ENCODE measurements at regions not wholly inside any gene's neighbourhood (a gene's known extent, or its start where the extent isn't known, plus 50 kb on each side); places are given as distances from the start of the nearest gene placed in this dataset.

DNA sequence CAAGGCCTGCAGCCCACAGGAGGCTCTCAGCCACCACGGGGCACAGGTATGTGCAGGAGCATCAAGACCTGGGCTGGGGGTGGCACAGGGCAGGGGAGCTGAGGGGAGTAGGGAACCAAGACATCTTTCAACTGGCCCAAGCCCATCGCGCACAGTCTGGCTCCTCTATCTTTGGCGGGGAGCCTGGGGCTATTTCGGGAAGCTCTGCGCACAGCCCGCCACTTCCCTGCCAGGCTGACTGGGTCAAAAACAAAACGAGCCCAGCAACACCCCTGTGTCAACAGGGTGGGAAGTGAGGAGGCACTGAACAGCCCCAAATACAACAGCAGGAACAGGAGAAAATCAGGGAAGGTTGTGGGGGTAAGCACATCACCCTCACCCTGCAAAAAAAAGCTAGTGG is 83.9 kb downstream of the ARL6IP4 start:
- DNase-seq (no peak), ATAC-seq (ENCODE audit: low FRiP score in 2 of 2) (no peak)
- peak overlapping the region in 3 of 4 donors; percentile 27 to 49 (median 27) for H3K27ac ChIP-seq

GRCh38 chr12:123063535-123063934 is 83.1 kb downstream of the ARL6IP4 start:
- WGBS, 2 donors: 49 to 70% methylated on average over 2 of the region's 2 CpGs
- no peaks in the 10 kb centered on the region for H3K36me3 ChIP-seq
- H3K9me3 ChIP-seq: no peaks in the 10 kb centered on the region
- peak overlapping the region; percentile 33 to 73 (median 60) for H3K27ac ChIP-seq
- peaks cover 67 to 84% (median 73%) of the 10 kb centered on the region in 4 donors for H3K4me1 ChIP-seq
- ATAC-seq (ENCODE audit: low FRiP score in 2 of 2) (no peak), DNase-seq (no peak)
- TF ChIP-seq POLR2AphosphoS5 (IDR thresholded peaks at IDR 0.05) (no peak), CTCF (IDR thresholded peaks at IDR 0.05) (no peak), POLR2A (IDR thresholded peaks at IDR 0.05) (no peak), EP300 (IDR thresholded peaks at IDR 0.05) (no peak)
- no peak overlapping the region for H3K4me3 ChIP-seq
- H3K27me3 ChIP-seq: no peaks in the 10 kb centered on the region

More for the DNA sequence above, 83.9 kb downstream of the ARL6IP4 start:
- WGBS, 2 donors: 14 to 46% methylated on average over 1 to 8 of the region's 8 CpGs
- Histone ChIP-seq H3K4me3 (no peak overlapping the region), H3K27me3 (no peaks in the 10 kb centered on the region), H3K4me1 (peaks cover 59 to 77% (median 65%) of the 10 kb centered on the region in 4 donors), H3K9me3 (no peaks in the 10 kb centered on the region), H3K36me3 (no peaks in the 10 kb centered on the region)
- TF ChIP-seq POLR2A (IDR thresholded peaks at IDR 0.05) (no peak), CTCF (IDR thresholded peaks at IDR 0.05) (no peak), POLR2AphosphoS5 (IDR thresholded peaks at IDR 0.05) (no peak), EP300 (IDR thresholded peaks at IDR 0.05) (no peak)

DNA sequence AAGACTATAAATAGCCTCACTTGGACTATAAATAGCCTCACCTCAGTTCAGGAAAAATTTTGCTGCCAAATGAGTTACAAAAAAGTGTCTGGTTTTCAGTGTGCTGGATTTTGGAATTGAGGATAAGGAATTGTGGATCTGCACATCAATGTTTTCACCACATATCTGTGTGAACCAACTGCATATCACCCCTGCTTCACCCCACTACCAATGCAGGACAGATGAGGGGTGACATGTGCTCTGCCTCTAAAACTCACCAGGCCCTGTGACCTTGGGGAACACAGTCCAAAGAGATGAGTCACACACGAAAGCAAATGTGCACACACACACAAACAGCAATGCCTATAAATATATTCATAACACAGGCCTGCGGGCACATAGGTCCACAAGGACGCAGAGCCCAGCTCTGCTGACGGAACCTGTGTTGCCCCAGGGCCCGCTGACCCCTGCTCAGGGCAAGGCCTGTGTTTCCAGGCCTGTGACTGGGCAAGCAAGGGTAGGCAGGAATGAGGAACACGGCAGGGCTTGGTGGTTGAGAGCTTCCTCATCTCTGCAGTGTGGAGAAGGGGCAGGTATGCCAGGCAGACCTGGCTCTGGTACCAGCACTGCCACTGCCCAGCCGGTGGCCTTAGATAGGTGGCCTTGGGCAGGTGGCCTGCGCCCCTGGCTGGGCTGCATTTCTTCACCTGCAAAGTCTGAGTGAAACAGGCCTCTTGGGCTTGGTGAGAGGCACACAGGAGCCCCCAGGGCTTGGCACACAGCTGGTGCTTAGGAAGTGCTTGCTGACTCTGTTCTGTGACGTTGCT is 82.4 kb downstream of the ARL6IP4 start:
- no peaks in the 10 kb centered on the region for H3K36me3 ChIP-seq
- H3K27me3 ChIP-seq: no peaks in the 10 kb centered on the region
- H3K4me1 ChIP-seq: peaks cover 73 to 91% (median 78%) of the 10 kb centered on the region in 4 donors
- DNase-seq: peak; percentile 73 to 80
- no peak overlapping the region for H3K4me3 ChIP-seq
- TF ChIP-seq CTCF (IDR thresholded peaks at IDR 0.05) (no peak), POLR2A (IDR thresholded peaks at IDR 0.05) (peak in 1 of 4 donors; percentile 21)
- peak overlapping the region; percentile 33 to 73 (median 60) for H3K27ac ChIP-seq
- peak; percentile 48 to 71 for ATAC-seq (ENCODE audit: low FRiP score in 2 of 2)
- WGBS, 2 donors: 36 to 42% methylated on average over 6 to 9 of the region's 9 CpGs
- no peaks in the 10 kb centered on the region for H3K9me3 ChIP-seq

GRCh38 chr12:123061441-123062205 is 81.1 kb downstream of the ARL6IP4 start:
- Histone ChIP-seq H3K36me3 (no peaks in the 10 kb centered on the region), H3K4me3 (no peak overlapping the region), H3K27ac (no peak overlapping the region), H3K4me1 (peaks cover 76 to 95% (median 83%) of the 10 kb centered on the region in 4 donors), H3K9me3 (no peaks in the 10 kb centered on the region), H3K27me3 (no peaks in the 10 kb centered on the region)
- DNase-seq (no peak), ATAC-seq (ENCODE audit: low FRiP score in 2 of 2) (no peak)
- no peak for TF ChIP-seq POLR2A (IDR thresholded peaks at IDR 0.05)
- TF ChIP-seq POLR2AphosphoS5 (IDR thresholded peaks at IDR 0.05): no peak
- no peak for TF ChIP-seq CTCF (IDR thresholded peaks at IDR 0.05)
- no peak for TF ChIP-seq EP300 (IDR thresholded peaks at IDR 0.05)
- WGBS, 2 donors: 89 to 95% methylated on average over 9 of the region's 9 CpGs

Data from upper lobe of left lung (tissue), 6 donors.